ENCODE measurements at regions not wholly inside any gene's neighbourhood (a gene's known extent, or its start where the extent isn't known, plus 50 kb on each side); places are given as distances from the start of the nearest gene placed in this dataset.
"Not testable (repeated sequence)": the region's sequence is repeated elsewhere in the genome, so short reads cannot be mapped to it uniquely, and the experiment has no call there.

- DNase-seq (ENCODE audit: low read depth in 3 of 3, low spot score in 2 of 3), result no peak
Measured at GRCh38 chr3:101141135-101141534, 147.9 kb upstream of the ABI3BP start.

- DNase-seq (ENCODE audit: low read depth in 3 of 3, low spot score in 2 of 3), result no peak
Measured at GRCh38 chr3:101138817-101139216, 145.6 kb upstream of the ABI3BP start.

GRCh38 chr3:101134331-101134730 is 141.1 kb upstream of the ABI3BP start:
- no peak for DNase-seq (ENCODE audit: low read depth in 3 of 3, low spot score in 2 of 3)

GRCh38 chr3:101133652-101134051 is 140.4 kb upstream of the ABI3BP start:
- no peak for DNase-seq (ENCODE audit: low read depth in 3 of 3, low spot score in 2 of 3)

DNA sequence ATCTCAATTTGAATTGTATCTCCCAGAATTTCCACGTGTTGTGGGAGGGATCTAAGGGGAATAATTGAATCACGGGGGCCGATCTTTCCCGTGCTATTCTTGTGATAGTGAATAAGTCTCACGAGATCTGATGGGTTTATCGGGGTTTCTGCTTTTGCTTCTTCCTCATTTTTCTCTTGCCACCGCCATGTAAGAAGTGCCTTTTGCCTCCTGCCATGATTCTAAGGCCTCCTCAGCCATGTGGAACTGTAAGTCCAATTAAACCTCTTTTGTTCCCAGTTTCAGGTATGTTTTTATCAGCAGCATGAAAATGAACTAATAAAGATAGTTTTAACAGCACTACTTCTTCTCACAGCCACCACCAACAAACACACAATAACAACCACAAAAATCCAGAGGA is 140.0 kb upstream of the ABI3BP start:
- DNase-seq (ENCODE audit: low read depth in 3 of 3, low spot score in 2 of 3), result not testable (repeated sequence)

DNA sequence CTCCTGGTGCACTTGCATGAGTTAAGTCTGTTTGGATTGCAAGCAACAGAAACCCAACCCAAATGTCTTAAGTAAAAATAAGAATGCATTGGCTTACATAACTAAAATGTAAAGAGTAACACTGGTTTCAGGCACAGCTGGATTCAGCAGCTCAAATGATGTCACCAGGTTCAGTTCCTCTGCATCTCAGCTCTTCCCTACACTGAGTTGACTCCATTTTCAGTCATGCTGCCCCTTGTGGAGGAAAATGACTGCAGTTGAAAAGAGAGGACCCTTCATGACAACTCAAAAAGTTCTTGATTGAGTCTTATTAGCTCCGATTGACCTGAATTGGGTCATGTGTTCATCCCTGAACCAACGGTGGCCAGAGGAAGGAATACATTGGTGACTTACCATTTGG is 138.5 kb upstream of the ABI3BP start:
- no peak for DNase-seq (ENCODE audit: low read depth in 3 of 3, low spot score in 2 of 3)

DNA sequence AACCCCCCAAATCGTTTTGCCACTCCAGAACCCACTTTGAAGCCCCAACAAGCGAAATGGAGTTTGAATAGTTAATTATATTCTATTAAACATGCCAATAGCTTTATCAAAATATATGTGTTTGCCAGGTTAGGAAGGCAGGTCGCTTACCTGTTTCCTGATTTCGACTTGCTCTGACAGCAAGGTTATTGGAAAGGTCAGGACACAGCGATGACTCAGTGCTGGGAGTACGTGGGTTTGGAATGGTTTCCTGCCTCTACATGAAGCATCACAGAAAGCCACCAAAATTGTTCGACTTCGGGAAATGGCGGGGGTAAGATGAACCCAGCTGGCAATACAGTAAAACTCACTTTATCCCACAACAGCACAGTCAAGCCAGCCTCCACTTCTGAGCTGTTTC is 135.6 kb upstream of the ABI3BP start:
- DNase-seq (ENCODE audit: low read depth in 3 of 3, low spot score in 2 of 3), result no peak

- no peak for DNase-seq (ENCODE audit: low read depth in 3 of 3, low spot score in 2 of 3)
Measured at GRCh38 chr3:101128001-101128400, 134.8 kb upstream of the ABI3BP start.

DNA sequence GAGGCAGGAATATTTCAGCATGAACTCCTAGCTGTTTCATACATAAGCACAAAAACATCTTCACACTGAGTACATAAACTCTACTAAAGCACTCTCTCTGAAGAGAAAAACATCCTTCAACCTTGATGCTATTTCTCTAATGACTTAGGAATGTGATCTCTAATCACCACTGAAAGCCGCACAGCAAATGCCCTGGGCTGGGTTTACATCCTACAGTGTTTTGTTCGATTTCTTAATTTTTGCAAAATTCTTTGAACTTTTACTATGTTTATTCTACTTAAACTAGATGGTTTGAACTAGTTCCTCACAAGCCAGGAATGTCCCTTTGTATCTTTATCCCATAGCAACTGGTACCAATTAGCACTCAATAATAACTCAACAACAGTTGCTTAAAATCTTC is 130.9 kb upstream of the ABI3BP start:
- no peak for DNase-seq (ENCODE audit: low read depth in 3 of 3, low spot score in 2 of 3)

- DNase-seq (ENCODE audit: low read depth in 3 of 3, low spot score in 2 of 3), result no peak
Measured at GRCh38 chr3:101123081-101123480, 129.9 kb upstream of the ABI3BP start.

DNA sequence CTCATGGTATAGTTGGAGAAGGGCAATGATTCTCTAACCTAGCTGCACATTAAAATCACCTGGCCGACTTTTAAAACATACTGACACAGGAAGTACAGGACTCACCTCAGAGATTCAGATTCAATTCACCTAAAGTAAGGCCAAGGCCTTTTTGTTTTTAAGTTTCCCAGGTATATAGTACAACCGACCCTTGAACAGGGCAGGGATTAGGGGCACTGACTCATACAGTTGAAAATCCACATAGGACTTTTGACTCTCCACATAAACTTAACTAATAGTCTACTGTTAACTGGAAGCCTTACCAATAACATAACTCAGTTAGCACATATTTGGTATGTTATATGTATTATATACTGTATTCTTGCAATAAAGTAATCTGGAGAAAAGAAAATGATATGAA is 129.5 kb upstream of the ABI3BP start:
- DNase-seq (ENCODE audit: low read depth in 3 of 3, low spot score in 2 of 3), result no peak

- DNase-seq (ENCODE audit: low read depth in 3 of 3, low spot score in 2 of 3), result no peak
Measured at GRCh38 chr3:101120039-101120438, 126.8 kb upstream of the ABI3BP start.

DNA sequence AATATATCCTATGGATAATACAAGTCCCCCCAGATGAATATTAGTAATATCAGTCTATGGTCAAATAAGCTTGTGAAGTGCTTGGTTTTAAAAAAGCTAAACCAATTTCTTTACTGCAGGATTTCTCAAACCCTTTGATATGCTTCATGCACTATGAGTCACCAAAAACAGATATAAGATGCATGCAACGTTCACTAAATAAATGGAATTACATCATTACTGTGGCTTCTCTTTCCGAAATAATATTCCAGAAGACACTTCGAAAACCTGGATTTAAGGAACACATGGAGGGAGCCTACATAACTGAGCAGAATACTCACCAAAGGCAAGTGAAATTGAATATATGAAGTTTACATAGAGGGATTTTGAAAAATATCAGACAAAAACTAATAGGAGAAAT is 126.3 kb upstream of the ABI3BP start:
- DNase-seq (ENCODE audit: low read depth in 3 of 3, low spot score in 2 of 3), result no peak

GRCh38 chr3:101117980-101118379 is 124.8 kb upstream of the ABI3BP start:
- no peak for DNase-seq (ENCODE audit: low read depth in 3 of 3, low spot score in 2 of 3)

DNA sequence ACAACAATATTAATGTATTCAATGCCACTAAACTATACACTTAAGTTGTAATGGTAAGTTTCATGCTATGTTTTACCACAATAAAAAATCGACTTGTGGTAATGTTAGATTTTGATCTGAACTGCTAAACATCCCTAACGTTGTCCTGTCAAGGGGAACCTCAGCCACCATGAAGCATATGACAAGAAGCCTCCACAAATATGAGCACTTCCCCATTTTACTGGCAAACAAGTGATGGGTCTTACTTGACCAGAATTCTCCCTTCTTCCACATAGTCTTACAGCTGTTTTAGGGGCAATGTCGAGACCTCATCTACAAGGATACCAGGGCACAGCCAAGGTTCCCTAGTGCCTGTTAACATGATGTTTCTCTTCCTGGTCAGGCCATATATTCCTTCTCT is 124.2 kb upstream of the ABI3BP start:
- DNase-seq (ENCODE audit: low read depth in 3 of 3, low spot score in 2 of 3), result no peak

GRCh38 chr3:101110295-101110694 is 117.1 kb upstream of the ABI3BP start:
- DNase-seq (ENCODE audit: low read depth in 3 of 3, low spot score in 2 of 3), result not testable (repeated sequence)

- DNase-seq (ENCODE audit: low read depth in 3 of 3, low spot score in 2 of 3), result no peak
Measured at GRCh38 chr3:101104321-101104720, 111.1 kb upstream of the ABI3BP start.

GRCh38 chr3:101102678-101103296 is 109.6 kb upstream of the ABI3BP start:
- no peak for DNase-seq (ENCODE audit: low read depth in 3 of 3, low spot score in 2 of 3)

DNA sequence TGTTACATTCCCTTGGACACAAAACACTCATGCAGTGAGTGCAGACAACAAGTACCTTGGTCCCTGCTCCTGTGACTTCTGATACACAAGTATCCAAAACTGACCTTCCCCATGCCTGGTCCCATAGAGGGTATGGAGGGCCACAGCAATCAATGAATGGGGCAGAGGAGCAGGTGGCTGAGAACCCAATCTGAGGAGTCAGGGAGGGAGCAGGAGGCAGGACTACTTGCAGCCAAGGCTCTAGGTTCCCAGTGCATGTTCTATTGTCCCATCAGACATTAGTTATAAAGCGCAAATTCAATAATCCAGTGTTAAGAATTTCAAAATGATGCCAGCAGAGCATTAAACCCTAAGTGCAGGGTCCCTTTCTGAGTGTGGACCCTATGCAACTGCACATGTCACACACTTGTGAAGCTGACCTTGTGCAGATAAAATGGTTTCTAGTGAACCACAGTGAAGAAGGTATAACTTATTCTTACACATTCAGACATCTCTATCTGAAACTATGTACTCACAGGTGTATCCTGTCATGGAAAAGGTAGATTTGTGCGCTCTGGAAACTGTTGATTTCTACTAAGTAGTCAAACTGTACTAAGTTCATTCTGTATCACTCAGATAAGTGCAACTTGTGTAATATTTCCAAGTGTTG is 107.3 kb upstream of the ABI3BP start:
- no peak for DNase-seq (ENCODE audit: low read depth in 3 of 3, low spot score in 2 of 3)

DNA sequence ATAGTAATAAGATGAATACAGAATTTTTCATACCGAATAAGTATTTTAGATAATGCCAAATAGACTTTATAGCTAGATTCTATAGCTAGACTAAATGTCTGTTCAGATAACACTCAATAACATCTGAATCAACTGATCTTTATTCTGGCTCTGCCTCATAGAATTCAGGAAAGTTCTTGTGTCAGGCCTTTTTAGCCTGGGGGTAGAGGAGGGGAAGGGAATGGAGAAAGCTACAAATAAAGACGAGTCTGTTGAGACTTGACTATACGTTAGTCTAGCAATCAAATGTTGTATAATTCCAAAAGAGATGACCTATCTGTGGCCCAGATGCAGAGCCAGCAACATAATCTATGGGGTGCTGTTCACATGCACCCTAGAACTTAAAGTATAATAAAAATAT is 106.6 kb upstream of the ABI3BP start:
- DNase-seq (ENCODE audit: low read depth in 3 of 3, low spot score in 2 of 3), result no peak

GRCh38 chr3:101096444-101096843 is 103.2 kb upstream of the ABI3BP start:
- no peak for DNase-seq (ENCODE audit: low read depth in 3 of 3, low spot score in 2 of 3)

GRCh38 chr3:101095693-101096430 is 102.6 kb upstream of the ABI3BP start:
- DNase-seq (ENCODE audit: low read depth in 3 of 3, low spot score in 2 of 3), result no peak

All from right renal cortex interstitium (tissue), 3 donors.